ENCODE measurements at regions not wholly inside any gene's neighbourhood (a gene's known extent, or its start where the extent isn't known, plus 50 kb on each side); places are given as distances from the start of the nearest gene placed in this dataset.

DNA sequence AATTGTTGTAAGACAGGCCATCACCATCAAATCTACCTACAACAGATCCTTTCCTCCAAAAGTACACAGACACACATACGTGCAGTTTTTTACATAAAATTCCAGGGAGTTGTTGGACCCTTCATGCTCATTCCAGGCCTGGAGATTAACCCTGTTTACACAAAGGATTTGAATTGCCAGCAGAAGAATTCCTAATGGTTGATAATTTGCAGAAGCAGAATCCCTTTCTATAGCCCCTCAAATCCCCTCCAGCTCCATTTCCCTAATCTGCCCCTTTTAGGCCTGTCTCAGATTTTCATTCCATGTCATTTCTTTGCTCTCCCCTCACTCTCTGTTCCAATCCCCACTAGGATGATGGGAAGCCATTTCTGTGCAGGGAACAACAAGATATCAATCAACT, 102.9 kb upstream of the TOX3 start:
- TF ChIP-seq, protein P1, sequence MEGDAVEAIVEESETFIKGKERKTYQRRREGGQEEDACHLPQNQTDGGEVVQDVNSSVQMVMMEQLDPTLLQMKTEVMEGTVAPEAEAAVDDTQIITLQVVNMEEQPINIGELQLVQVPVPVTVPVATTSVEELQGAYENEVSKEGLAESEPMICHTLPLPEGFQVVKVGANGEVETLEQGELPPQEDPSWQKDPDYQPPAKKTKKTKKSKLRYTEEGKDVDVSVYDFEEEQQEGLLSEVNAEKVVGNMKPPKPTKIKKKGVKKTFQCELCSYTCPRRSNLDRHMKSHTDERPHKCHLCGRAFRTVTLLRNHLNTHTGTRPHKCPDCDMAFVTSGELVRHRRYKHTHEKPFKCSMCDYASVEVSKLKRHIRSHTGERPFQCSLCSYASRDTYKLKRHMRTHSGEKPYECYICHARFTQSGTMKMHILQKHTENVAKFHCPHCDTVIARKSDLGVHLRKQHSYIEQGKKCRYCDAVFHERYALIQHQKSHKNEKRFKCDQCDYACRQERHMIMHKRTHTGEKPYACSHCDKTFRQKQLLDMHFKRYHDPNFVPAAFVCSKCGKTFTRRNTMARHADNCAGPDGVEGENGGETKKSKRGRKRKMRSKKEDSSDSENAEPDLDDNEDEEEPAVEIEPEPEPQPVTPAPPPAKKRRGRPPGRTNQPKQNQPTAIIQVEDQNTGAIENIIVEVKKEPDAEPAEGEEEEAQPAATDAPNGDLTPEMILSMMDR (conservative IDR thresholded peaks at IDR 0.05; ENCODE audit: low read depth, low read length), result no peak
- TF ChIP-seq EZH2 (IDR thresholded peaks at IDR 0.05; ENCODE audit: low read length, unreplicated experiment), result no peak
- TF ChIP-seq EZH2phosphoT487 (IDR thresholded peaks at IDR 0.05; ENCODE audit: borderline replicate concordance, low read length), result no peak

All from PC-3 (cell line).